ENCODE measurements at regions not wholly inside any gene's neighbourhood (a gene's known extent, or its start where the extent isn't known, plus 50 kb on each side); places are given as distances from the start of the nearest gene placed in this dataset.

GRCh38 chrX:128754130-128754529 is 701.9 kb upstream of the ACTRT1 start:
- TF ChIP-seq CTCF (IDR thresholded peaks at IDR 0.05; ENCODE audit: insufficient read depth, low read length, poor library complexity, severe bottlenecking) = no peak
- no peak for TF ChIP-seq EZH2phosphoT487 (conservative IDR thresholded peaks at IDR 0.05; ENCODE audit: low read length)

Data from SU-DHL-6 (cell line).